Fibroblast of pulmonary artery (primary cell): ENCODE measurements at regions not wholly inside any gene's neighbourhood (a gene's known extent, or its start where the extent isn't known, plus 50 kb on each side); places are given as distances from the start of the nearest gene placed in this dataset.

Experiments used
- DNase-seq: peaks from one replicate; pipeline ENCODE4 v3.0.0-alpha.2; 2010; ENCODE audit warnings: low read depth
- H3K4me3 ChIP-seq: replicated peaks from 2 replicates; pipeline ENCODE4 v1.5.1; 2011; ENCODE audit warnings: low read depth, mild to moderate bottlenecking, control low read depth, low read length, moderate library complexity
- TF ChIP-seq, protein P1 (sequence below): IDR thresholded peaks from 2 replicates; pipeline ENCODE4 v1.5.1; 2011; ENCODE audit warnings: mild to moderate bottlenecking, control low read depth, low read length, inconsistent platforms; ENCODE audit errors: missing control alignments

DNA sequence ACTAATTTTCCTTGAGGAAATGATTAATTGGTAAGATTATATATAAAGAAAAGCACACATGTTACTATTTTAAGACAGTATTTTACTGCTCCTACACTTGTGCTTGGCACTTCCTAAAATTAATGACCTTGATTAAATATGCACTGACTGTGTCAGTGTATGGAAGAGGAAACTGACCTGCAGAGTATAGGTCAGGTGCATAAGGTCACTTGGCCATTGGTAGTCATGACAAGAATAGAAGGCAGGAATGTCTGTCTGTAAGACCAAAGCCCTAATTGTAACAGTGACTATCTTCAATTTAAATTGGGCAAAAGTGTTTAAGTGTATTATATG, 128.0 kb upstream of the KCNK2 start:
- TF ChIP-seq, protein P1, sequence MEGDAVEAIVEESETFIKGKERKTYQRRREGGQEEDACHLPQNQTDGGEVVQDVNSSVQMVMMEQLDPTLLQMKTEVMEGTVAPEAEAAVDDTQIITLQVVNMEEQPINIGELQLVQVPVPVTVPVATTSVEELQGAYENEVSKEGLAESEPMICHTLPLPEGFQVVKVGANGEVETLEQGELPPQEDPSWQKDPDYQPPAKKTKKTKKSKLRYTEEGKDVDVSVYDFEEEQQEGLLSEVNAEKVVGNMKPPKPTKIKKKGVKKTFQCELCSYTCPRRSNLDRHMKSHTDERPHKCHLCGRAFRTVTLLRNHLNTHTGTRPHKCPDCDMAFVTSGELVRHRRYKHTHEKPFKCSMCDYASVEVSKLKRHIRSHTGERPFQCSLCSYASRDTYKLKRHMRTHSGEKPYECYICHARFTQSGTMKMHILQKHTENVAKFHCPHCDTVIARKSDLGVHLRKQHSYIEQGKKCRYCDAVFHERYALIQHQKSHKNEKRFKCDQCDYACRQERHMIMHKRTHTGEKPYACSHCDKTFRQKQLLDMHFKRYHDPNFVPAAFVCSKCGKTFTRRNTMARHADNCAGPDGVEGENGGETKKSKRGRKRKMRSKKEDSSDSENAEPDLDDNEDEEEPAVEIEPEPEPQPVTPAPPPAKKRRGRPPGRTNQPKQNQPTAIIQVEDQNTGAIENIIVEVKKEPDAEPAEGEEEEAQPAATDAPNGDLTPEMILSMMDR = no peak
- H3K4me3 ChIP-seq = no peak overlapping the region
- DNase-seq = no peak

DNA sequence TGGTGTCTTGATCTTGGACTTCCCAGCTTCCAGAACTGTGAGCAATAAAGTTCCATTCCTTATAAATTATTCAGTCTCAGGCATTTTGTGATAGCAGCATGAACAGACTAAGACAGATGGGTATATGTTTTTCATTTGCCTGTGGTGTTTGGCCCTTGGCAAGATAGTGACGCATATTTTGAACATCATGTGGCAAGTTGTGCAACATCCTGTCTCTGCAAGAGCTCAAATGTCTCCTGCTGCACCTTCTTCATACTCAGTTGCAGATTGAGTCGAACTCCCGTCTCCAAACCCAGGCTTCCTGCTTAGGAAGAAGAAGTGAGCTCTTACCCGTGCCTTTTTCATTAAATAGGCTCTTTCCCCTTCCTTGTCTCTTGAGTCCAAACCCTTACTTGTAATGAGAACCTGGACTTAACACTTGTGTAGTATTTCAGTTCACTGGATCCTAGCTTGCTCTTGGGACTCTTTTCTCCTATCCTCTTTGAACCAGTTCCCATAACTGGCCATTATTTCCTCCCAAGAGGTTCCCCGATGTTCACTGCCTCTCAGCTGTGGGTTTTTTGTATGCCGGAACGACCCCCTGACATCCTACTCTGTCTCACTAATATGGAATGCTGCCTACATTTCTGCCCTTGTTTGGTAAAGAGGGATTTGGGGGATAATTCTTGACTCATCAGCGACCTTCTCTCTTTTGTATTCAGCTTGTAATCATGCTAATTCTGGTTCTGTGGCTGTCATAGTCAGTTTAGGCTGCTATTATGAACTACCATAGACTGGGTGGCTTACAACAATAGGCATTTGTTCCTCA, 125.0 kb upstream of the KCNK2 start:
- peak; percentile 98 for DNase-seq
- no peak overlapping the region for H3K4me3 ChIP-seq
- TF ChIP-seq, protein P1 = no peak

DNA sequence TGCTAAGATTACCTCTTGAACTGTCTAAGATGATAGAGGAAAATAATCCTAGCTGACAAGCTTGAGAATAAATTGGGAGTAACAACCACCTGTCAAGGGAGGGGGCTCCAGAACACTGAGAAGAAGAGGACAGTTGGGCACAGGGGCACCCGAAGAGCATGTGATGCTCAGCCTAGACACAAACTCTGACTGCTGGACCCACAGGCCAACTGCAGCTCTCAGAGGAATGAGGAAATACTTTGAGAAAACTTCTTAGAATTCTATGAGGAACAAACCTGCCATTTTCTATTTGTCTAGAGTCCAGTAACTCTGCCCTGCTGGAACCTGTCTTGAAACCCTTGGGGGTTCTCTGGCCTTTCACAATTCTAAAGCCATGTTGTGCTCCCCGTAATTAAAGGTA, 124.1 kb upstream of the KCNK2 start:
- H3K4me3 ChIP-seq = no peak overlapping the region
- no peak for DNase-seq
- TF ChIP-seq, protein P1 = no peak

DNA sequence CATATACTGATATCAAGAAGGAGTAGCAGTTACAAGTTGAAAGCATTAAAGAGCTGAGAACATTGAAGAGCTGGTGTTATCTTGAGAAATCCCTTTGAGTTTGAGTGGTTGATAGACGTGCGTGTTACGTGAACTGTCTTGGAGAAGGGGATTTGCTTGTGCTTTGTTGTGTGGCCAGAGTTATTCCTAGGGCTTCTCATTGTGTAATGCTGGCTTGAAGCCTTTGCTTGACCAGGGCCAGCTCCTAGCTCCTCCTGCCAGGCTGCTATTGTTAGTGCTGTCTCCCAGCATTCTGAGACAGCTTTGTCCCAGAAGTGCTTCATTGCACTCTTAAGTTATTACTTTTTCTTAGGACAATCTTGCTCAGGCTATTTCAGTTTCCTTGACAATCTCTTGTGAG, 116.2 kb upstream of the KCNK2 start:
- TF ChIP-seq, protein P1 = no peak
- no peak overlapping the region for H3K4me3 ChIP-seq
- DNase-seq = peak; percentile 77

DNA sequence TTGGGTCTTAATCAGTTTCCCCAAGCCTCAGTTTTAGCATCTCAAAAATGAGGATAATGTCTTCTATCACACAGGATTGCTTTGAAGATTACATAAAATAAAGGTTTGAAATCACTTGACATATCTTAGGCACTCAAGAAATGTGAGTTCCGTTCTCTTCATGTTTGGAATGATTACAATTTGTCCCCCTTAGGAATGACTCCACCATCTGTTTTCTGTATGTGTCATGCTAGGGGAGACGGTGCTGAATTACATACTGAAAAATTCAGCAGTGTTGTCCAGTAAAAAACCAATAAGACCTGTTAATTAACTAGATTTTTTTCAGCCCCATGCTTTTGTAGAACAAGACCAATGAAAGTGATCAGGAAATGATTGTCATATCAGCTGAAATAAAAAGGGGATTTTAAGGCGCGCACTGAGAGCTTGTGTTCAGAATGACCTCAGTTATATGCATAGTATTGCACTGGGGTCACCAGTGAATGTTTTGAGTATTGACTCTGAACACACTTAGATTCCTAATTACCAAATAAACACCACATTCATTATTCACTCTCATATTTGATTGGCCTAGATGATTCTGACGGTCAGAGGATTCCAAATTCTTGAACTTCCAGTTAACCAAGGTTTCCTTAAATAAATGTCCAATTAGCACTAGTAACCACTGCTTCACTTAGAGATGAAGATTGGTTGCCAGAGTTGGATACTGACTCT, 114.5 kb upstream of the KCNK2 start:
- no peak overlapping the region for H3K4me3 ChIP-seq
- TF ChIP-seq, protein P1 = no peak
- peak; percentile 37 for DNase-seq

DNA sequence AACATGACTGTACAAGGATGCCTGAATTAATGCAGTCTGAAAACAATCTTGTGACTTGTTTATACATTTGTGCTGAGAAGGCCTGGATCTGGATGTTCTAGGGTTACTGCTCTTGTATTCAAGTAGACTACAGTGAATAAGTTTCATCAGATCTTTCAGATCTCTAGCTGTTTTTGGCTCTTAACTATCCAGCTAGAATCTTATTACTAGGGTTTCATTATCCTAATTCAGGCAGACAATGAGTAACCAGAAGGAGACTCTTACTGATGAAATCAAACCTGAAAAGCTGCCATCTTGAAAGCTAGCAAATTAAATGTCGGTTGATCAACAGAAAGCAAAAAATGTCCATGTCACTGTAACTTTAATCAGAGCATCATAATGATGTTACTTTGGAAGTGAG, 112.5 kb upstream of the KCNK2 start:
- DNase-seq = no peak
- TF ChIP-seq, protein P1 = no peak
- H3K4me3 ChIP-seq = no peak overlapping the region
